Prostate gland (tissue), 2 donors: ENCODE measurements at regions not wholly inside any gene's neighbourhood (a gene's known extent, or its start where the extent isn't known, plus 50 kb on each side); places are given as distances from the start of the nearest gene placed in this dataset.

Experiments
- POLR2A ChIP-seq: fragments of 450-650 bp; IDR thresholded peaks from one replicate; pipeline ENCODE4 v1.6.1; 2016; ENCODE audit warnings: antibody characterized with exemption, mild to moderate bottlenecking
- POLR2AphosphoS5 ChIP-seq: sonication (generic); formaldehyde crosslinking; IDR thresholded peaks from one replicate; pipeline ENCODE4 v1.6.1; 2017; ENCODE audit warnings: antibody characterized with exemption
- TF ChIP-seq, protein P1 (sequence below), 4 experiments: fragments of 200-600 bp in 2 of 4; fragments of 450-650 bp in 2 of 4; sonication (generic) in 2 of 4; IDR thresholded peaks; 1 replicate in 3 of 4; 2 replicates in 1 of 4; pipeline ENCODE4 v1.5.1; 2016 to 2019; ENCODE audit warnings: antibody characterized with exemption in 4 of 4, mild to moderate bottlenecking in 2 of 4, moderate library complexity in 2 of 4

GRCh38 chr4:167903291-167903721 is 189.0 kb upstream of the ANXA10 start:
- TF ChIP-seq, protein P1, sequence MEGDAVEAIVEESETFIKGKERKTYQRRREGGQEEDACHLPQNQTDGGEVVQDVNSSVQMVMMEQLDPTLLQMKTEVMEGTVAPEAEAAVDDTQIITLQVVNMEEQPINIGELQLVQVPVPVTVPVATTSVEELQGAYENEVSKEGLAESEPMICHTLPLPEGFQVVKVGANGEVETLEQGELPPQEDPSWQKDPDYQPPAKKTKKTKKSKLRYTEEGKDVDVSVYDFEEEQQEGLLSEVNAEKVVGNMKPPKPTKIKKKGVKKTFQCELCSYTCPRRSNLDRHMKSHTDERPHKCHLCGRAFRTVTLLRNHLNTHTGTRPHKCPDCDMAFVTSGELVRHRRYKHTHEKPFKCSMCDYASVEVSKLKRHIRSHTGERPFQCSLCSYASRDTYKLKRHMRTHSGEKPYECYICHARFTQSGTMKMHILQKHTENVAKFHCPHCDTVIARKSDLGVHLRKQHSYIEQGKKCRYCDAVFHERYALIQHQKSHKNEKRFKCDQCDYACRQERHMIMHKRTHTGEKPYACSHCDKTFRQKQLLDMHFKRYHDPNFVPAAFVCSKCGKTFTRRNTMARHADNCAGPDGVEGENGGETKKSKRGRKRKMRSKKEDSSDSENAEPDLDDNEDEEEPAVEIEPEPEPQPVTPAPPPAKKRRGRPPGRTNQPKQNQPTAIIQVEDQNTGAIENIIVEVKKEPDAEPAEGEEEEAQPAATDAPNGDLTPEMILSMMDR (IDR thresholded peaks at IDR 0.05), result no peak
- TF ChIP-seq POLR2A, result no peak
- TF ChIP-seq POLR2AphosphoS5, result no peak
